HG03469 (cell line): ENCODE measurements at regions not wholly inside any gene's neighbourhood (a gene's known extent, or its start where the extent isn't known, plus 50 kb on each side); places are given as distances from the start of the nearest gene placed in this dataset.
"Not testable (repeated sequence)": the region's sequence is repeated elsewhere in the genome, so short reads cannot be mapped to it uniquely, and the experiment has no call there.

Source experiments
- ATAC-seq: cut with Tn5 transposase; IDR thresholded peaks from one replicate; pipeline ENCODE4 v1.9.1; 2021; ENCODE audit warnings: mild to moderate bottlenecking, moderate library complexity, moderate number of reproducible peaks; ENCODE audit not compliant: unreplicated experiment

- not testable (repeated sequence) for ATAC-seq
Observed at GRCh38 chr6:58332108-58332507, 1014.7 kb downstream of the PRIM2 start.

- ATAC-seq = not testable (repeated sequence)
Observed at GRCh38 chr6:58342287-58342686, 1024.9 kb downstream of the PRIM2 start.

DNA sequence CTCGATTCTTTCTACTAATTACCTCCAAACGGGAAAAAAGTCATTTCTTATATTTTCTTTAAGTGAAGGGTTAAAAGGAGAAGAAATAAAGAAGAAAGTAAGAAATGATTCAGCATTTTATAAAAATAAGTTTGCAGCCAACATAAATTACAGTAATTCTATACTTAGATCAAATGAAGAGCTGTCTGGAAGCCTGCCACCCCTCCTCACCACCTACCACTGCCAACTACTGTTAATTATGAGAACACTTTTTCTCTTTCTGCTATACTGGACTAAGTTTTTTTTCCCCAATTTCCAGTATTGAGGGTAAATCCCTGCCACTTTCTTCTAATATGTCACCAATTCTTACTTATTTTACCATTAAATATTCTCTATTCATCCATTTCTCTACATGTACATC is 1030.1 kb downstream of the PRIM2 start:
- ATAC-seq = not testable (repeated sequence)

GRCh38 chr6:58351619-58352018 is 1034.2 kb downstream of the PRIM2 start:
- not testable (repeated sequence) for ATAC-seq

- not testable (repeated sequence) for ATAC-seq
Observed at GRCh38 chr6:58358452-58358851, 1041.0 kb downstream of the PRIM2 start.

DNA sequence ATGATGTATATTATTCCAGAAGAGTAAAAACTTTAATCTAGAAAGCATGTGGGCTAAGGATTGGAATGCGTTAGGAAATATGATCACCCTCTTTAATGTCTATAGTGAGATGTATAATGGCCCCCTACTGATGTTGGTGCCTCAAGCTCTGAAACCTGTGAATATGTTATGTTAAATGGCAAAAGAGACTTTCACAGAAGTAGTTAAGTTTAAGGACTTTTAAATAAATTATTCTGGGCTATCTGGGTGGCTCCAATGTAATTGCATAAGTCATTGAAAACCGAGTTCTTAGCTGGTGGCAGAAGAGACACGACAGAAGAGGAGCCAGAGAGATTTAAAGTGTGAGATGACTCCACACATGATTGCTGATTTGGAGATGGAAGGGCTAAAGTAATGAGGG is 1048.4 kb downstream of the PRIM2 start:
- not testable (repeated sequence) for ATAC-seq

GRCh38 chr6:58406659-58407058 is 1089.2 kb downstream of the PRIM2 start:
- ATAC-seq = not testable (repeated sequence)

GRCh38 chr6:58419321-58419720 is 1101.9 kb downstream of the PRIM2 start:
- ATAC-seq = no peak
